Gastroesophageal sphincter (tissue), 4 donors: ENCODE measurements at regions not wholly inside any gene's neighbourhood (a gene's known extent, or its start where the extent isn't known, plus 50 kb on each side); places are given as distances from the start of the nearest gene placed in this dataset.
"Not testable (repeated sequence)": the region's sequence is repeated elsewhere in the genome, so short reads cannot be mapped to it uniquely, and the experiment has no call there.

ENCODE experiments used
- ATAC-seq: fragments of 150-250 bp; one replicate; pipeline ENCODE4 v1.9.1; 2016; ENCODE audit warnings: mild to moderate bottlenecking, moderate library complexity
- H3K27ac ChIP-seq, 4 donors: fragments of 200-600 bp; sonication (generic) in 3 of 4; 1 replicate in 3 of 4; 2 replicates in 1 of 4; pipeline ENCODE4 v1.5.1; 2016 to 2019
- H3K27me3 ChIP-seq: fragments of 200-600 bp; sonication (generic); one replicate; pipeline ENCODE4 v1.5.1; 2019
- H3K36me3 ChIP-seq, 2 donors: fragments of 200-600 bp; sonication (generic); one replicate each; pipeline ENCODE4 v1.5.1; 2019; ENCODE audit warnings: control low read depth in 1 of 2
- H3K4me1 ChIP-seq, 3 donors: fragments of 200-600 bp; sonication (generic); 1 replicate in 2 of 3; 2 replicates in 1 of 3; pipeline ENCODE4 v1.5.1; 2016 to 2019; ENCODE audit warnings: control low read depth in 2 of 3
- H3K4me3 ChIP-seq, 2 donors: fragments of 200-600 bp; sonication (generic); one replicate each; pipeline ENCODE4 v1.5.1; 2019; ENCODE audit warnings: mild to moderate bottlenecking in 1 of 2, moderate library complexity in 1 of 2
- H3K9me3 ChIP-seq, 3 donors: fragments of 200-600 bp; sonication (generic); one replicate each; pipeline ENCODE4 v1.5.1; 2017 to 2019; ENCODE audit warnings: control low read depth in 2 of 3
- CTCF ChIP-seq, 4 experiments: fragments of 200-600 bp in 2 of 4; fragments of 450-650 bp in 2 of 4; sonication (generic) in 1 of 4; IDR thresholded peaks; one replicate each; pipeline ENCODE4 v1.5.1; 2017 to 2019; ENCODE audit warnings: antibody characterized with exemption in 4 of 4, mild to moderate bottlenecking in 2 of 4, moderate library complexity in 2 of 4
- EP300 ChIP-seq: sonication (generic); formaldehyde crosslinking; IDR thresholded peaks from one replicate; pipeline ENCODE4 v1.6.1; 2017; ENCODE audit warnings: antibody characterized with exemption, mild to moderate bottlenecking
- POLR2A ChIP-seq, 2 donors: fragments of 450-650 bp; IDR thresholded peaks; one replicate each; pipeline ENCODE4 v1.6.1; 2017; ENCODE audit warnings: antibody characterized with exemption in 2 of 2, mild to moderate bottlenecking in 2 of 2, moderate library complexity in 1 of 2
- POLR2AphosphoS5 ChIP-seq: sonication (generic); formaldehyde crosslinking; IDR thresholded peaks from one replicate; pipeline ENCODE4 v1.6.1; 2017; ENCODE audit warnings: antibody characterized with exemption
- WGBS, 2 donors: methylation state at CpG; one replicate each; pipeline ENCODE4 v1.1.5; 2018; ENCODE audit warnings: low coverage in 1 of 2; 5-methylcytosine and 5-hydroxymethylcytosine counted together

DNA sequence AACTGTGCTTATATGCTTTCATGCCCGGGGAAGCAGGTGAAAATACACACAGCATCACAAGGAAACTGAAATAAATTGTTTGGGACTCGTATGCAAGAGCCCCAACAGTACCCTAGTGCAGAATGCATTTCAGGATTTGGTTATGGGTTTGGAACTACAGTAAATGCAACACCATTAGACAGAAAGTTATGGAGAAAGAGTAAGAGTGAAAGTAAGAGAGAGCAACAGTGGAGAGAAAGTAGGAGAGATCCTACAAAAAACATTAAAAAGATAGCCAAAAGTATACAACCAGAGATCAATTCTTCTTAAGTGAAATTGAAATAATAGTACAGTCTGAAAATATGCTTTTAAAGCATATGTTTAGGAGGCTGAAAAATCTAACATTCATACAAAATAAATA is 231.1 kb downstream of the TFEC start:
- no peak for TF ChIP-seq EP300
- TF ChIP-seq POLR2A (IDR thresholded peaks at IDR 0.05): no peak
- no peak for TF ChIP-seq POLR2AphosphoS5
- TF ChIP-seq CTCF (IDR thresholded peaks at IDR 0.05): no peak
- 70 to 73% methylated on average over 2 of the region's 2 CpGs for WGBS, 2 donors
- no peak overlapping the region for H3K4me3 ChIP-seq
- no peak for ATAC-seq
- H3K27me3 ChIP-seq: no peaks in the 10 kb centered on the region
- no peak overlapping the region for H3K27ac ChIP-seq
- no peaks in the 10 kb centered on the region for H3K9me3 ChIP-seq
- H3K36me3 ChIP-seq: no peaks in the 10 kb centered on the region
- no peaks in the 10 kb centered on the region for H3K4me1 ChIP-seq

- no peaks in the 10 kb centered on the region for H3K36me3 ChIP-seq
- WGBS, 2 donors: 84 to 89% methylated on average over 2 to 4 of the region's 7 CpGs
- peaks cover 0 to 8% (median 0%) of the 10 kb centered on the region in 3 donors for H3K9me3 ChIP-seq
- ATAC-seq: no peak
- no peak overlapping the region for H3K4me3 ChIP-seq
- H3K27ac ChIP-seq: no peak overlapping the region
- H3K27me3 ChIP-seq: no peaks in the 10 kb centered on the region
- no peaks in the 10 kb centered on the region for H3K4me1 ChIP-seq
- no peak for TF ChIP-seq POLR2A (IDR thresholded peaks at IDR 0.05)
- no peak for TF ChIP-seq CTCF (IDR thresholded peaks at IDR 0.05)
- TF ChIP-seq EP300: no peak
- TF ChIP-seq POLR2AphosphoS5: no peak
These were observed 236.4 kb downstream of the TFEC start for GRCh38 chr7:115793958-115794702.

DNA sequence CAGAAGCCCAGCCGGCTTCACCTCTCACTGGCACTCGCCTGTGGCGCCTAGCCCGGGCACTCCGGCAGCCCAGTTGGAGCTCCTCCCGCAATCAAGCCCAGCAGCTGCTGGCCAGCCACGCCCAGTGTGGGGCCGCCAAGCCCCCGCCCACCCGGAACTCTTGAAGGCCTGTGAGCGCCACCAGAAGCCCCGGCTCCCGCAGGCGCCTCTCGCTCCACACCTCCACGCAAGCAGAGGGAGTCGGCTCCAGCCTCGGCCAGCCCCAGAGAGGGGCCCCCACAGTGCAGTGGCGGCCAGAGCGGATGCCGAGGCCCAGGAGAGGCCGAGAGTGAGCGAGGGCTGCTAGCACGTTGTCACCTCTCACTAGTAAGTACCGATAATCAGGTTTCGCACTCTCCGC is 240.7 kb downstream of the TFEC start:
- 94% methylated on average over 2 of the region's 27 CpGs; no CpG with 5 or more reads in 1 of the 2 donors for WGBS, 2 donors
- Histone ChIP-seq H3K9me3 (peaks cover 0 to 8% (median 0%) of the 10 kb centered on the region in 3 donors), H3K36me3 (no peaks in the 10 kb centered on the region), H3K4me3 (no peak overlapping the region), H3K4me1 (no peaks in the 10 kb centered on the region), H3K27ac (no peak overlapping the region), H3K27me3 (no peaks in the 10 kb centered on the region)
- no peak for ATAC-seq
- TF ChIP-seq CTCF (IDR thresholded peaks at IDR 0.05) (no peak), POLR2AphosphoS5 (no peak), POLR2A (IDR thresholded peaks at IDR 0.05) (no peak), EP300 (no peak)

DNA sequence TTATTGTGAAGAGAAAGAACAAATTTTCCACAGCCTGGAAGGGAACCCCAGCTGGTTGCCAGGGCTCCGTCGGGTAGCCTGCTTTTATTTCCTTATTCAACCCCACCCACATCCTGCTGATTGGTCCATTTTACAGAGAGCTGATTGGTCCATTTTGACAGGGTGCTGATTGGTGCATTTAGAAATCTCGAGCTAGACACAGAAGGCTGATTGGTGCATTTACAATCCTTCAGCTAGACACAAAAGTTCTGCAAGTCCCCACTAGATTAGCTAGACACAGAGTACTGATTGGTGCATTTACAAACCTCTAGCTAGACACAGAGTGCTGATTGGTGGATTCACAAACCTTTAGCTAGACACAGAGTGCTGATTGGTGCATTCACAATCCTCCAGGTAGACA is 241.1 kb downstream of the TFEC start:
- 40 to 59% methylated on average over 1 to 3 of the region's 3 CpGs for WGBS, 2 donors
- not testable (repeated sequence) for H3K4me1 ChIP-seq, H3K9me3 ChIP-seq, H3K27me3 ChIP-seq, ATAC-seq, H3K36me3 ChIP-seq, H3K27ac ChIP-seq, H3K4me3 ChIP-seq

GRCh38 chr7:115782696-115783490 is 247.7 kb downstream of the TFEC start:
- no peaks in the 10 kb centered on the region for H3K36me3 ChIP-seq
- no peak for TF ChIP-seq POLR2AphosphoS5
- no peak for TF ChIP-seq EP300
- no peak for TF ChIP-seq POLR2A (IDR thresholded peaks at IDR 0.05)
- no peak for TF ChIP-seq CTCF (IDR thresholded peaks at IDR 0.05)
- no peak overlapping the region for H3K4me3 ChIP-seq
- H3K27me3 ChIP-seq: no peaks in the 10 kb centered on the region
- no peaks in the 10 kb centered on the region for H3K9me3 ChIP-seq
- WGBS, 2 donors: 0% methylated on average over 1 of the region's 1 CpG
- no peak overlapping the region for H3K27ac ChIP-seq
- no peak for ATAC-seq
- H3K4me1 ChIP-seq: peaks cover 0 to 14% (median 3%) of the 10 kb centered on the region in 3 donors
